Upper lobe of left lung (tissue), 6 donors: ENCODE measurements at regions not wholly inside any gene's neighbourhood (a gene's known extent, or its start where the extent isn't known, plus 50 kb on each side); places are given as distances from the start of the nearest gene placed in this dataset.

Experiments used
- ATAC-seq, 2 donors: fragments of 200-7000 bp; cut with Tn5 transposase; one replicate each; pipeline ENCODE4 v1.9.1; 2022; ENCODE audit warnings: mild to moderate bottlenecking in 2 of 2, moderate library complexity in 2 of 2; ENCODE audit not compliant: low FRiP score in 2 of 2
- DNase-seq, 2 donors: peaks; one replicate each; pipeline ENCODE4 v3.0.0-alpha.2; 2019 to 2020
- H3K27ac ChIP-seq, 4 donors: fragments of 200-600 bp; sonication (generic); one replicate each; pipeline ENCODE4 v1.5.1; 2016 to 2019
- H3K27me3 ChIP-seq, 4 donors: fragments of 200-600 bp; sonication (generic); one replicate each; pipeline ENCODE4 v1.5.1; 2017 to 2019
- H3K36me3 ChIP-seq, 4 donors: fragments of 200-600 bp; sonication (generic); one replicate each; pipeline ENCODE4 v1.5.1; 2016 to 2019
- H3K4me1 ChIP-seq, 4 donors: fragments of 200-600 bp; sonication (generic); one replicate each; pipeline ENCODE4 v1.5.1; 2018 to 2019
- H3K4me3 ChIP-seq, 4 donors: fragments of 200-600 bp; sonication (generic); one replicate each; pipeline ENCODE4 v1.5.1; 2017 to 2019; ENCODE audit warnings: mild to moderate bottlenecking in 2 of 4, moderate library complexity in 1 of 4
- H3K9me3 ChIP-seq, 4 donors: fragments of 200-600 bp; sonication (generic); one replicate each; pipeline ENCODE4 v1.5.1; 2018 to 2019
- CTCF ChIP-seq, 6 experiments: fragments of 450-650 bp in 4 of 6; fragments of 200-600 bp in 2 of 6; sonication (generic) in 2 of 6; IDR thresholded peaks; one replicate each; pipeline ENCODE4 v1.5.1; 2016 to 2019; ENCODE audit warnings: antibody characterized with exemption in 6 of 6
- EP300 ChIP-seq, 4 donors: sonication (generic); formaldehyde crosslinking; IDR thresholded peaks; one replicate each; pipeline ENCODE4 v1.5.1; 2017; ENCODE audit warnings: antibody characterized with exemption in 4 of 4, control low read depth in 2 of 4
- POLR2A ChIP-seq, 4 donors: fragments of 450-650 bp; IDR thresholded peaks; one replicate each; pipeline ENCODE4 v1.5.1; 2016 to 2017; ENCODE audit warnings: antibody characterized with exemption in 4 of 4, mild to moderate bottlenecking in 2 of 4
- POLR2AphosphoS5 ChIP-seq, 2 donors: sonication (generic); formaldehyde crosslinking; IDR thresholded peaks; one replicate each; pipeline ENCODE4 v1.5.1; 2017; ENCODE audit warnings: antibody characterized with exemption in 2 of 2
- WGBS, 2 donors: methylation state at CpG; one replicate each; pipeline ENCODE4 v1.1.5; 2017 to 2018; 5-methylcytosine and 5-hydroxymethylcytosine counted together
- donor health status: DM: no; HTN: no; CAD: no; lungs with moderate emphysema.
- donor health status: DM: no; HTN: yes; CAD: no; lungs with severe emphysema.

- DNase-seq (no peak), ATAC-seq (no peak)
- 70 to 81% methylated on average over 1 of the region's 1 CpG for WGBS, 2 donors
- no peaks in the 10 kb centered on the region for H3K9me3 ChIP-seq
- H3K4me1 ChIP-seq = no peaks in the 10 kb centered on the region
- no peaks in the 10 kb centered on the region for H3K27me3 ChIP-seq
- H3K27ac ChIP-seq = no peak overlapping the region
- H3K36me3 ChIP-seq = no peaks in the 10 kb centered on the region
- H3K4me3 ChIP-seq = no peak overlapping the region
- TF ChIP-seq POLR2A (IDR thresholded peaks at IDR 0.05) = no peak
- no peak for TF ChIP-seq EP300 (IDR thresholded peaks at IDR 0.05)
- no peak for TF ChIP-seq POLR2AphosphoS5 (IDR thresholded peaks at IDR 0.05)
Measured at GRCh38 chr4:75144475-75144874, 211.6 kb downstream of the PARM1 start.

- Histone ChIP-seq H3K27ac (no peak overlapping the region), H3K36me3 (no peaks in the 10 kb centered on the region), H3K4me3 (no peak overlapping the region), H3K27me3 (no peaks in the 10 kb centered on the region), H3K4me1 (no peaks in the 10 kb centered on the region), H3K9me3 (no peaks in the 10 kb centered on the region)
- ATAC-seq (no peak), DNase-seq (no peak)
- no peak for TF ChIP-seq EP300 (IDR thresholded peaks at IDR 0.05)
- TF ChIP-seq CTCF (IDR thresholded peaks at IDR 0.05) = no peak
- TF ChIP-seq POLR2AphosphoS5 (IDR thresholded peaks at IDR 0.05) = no peak
- no peak for TF ChIP-seq POLR2A (IDR thresholded peaks at IDR 0.05)
- 67 to 79% methylated on average over 1 of the region's 1 CpG for WGBS, 2 donors
Measured at GRCh38 chr4:75142850-75143249, 209.9 kb downstream of the PARM1 start.

- no peak for ATAC-seq
- TF ChIP-seq EP300 (IDR thresholded peaks at IDR 0.05) (no peak), POLR2A (IDR thresholded peaks at IDR 0.05) (no peak), CTCF (IDR thresholded peaks at IDR 0.05) (no peak), POLR2AphosphoS5 (IDR thresholded peaks at IDR 0.05) (no peak)
- no peaks in the 10 kb centered on the region for H3K36me3 ChIP-seq
- H3K4me3 ChIP-seq = no peak overlapping the region
- no peaks in the 10 kb centered on the region for H3K9me3 ChIP-seq
- no peak for DNase-seq
- no peaks in the 10 kb centered on the region for H3K27me3 ChIP-seq
- H3K4me1 ChIP-seq = no peaks in the 10 kb centered on the region
- H3K27ac ChIP-seq = no peak overlapping the region
- WGBS, 2 donors = 70 to 75% methylated on average over 2 of the region's 2 CpGs
Measured at GRCh38 chr4:75142382-75142781, 209.5 kb downstream of the PARM1 start.

- Histone ChIP-seq H3K4me3 (no peak overlapping the region), H3K27me3 (no peaks in the 10 kb centered on the region), H3K27ac (no peak overlapping the region), H3K36me3 (no peaks in the 10 kb centered on the region), H3K4me1 (no peaks in the 10 kb centered on the region), H3K9me3 (no peaks in the 10 kb centered on the region)
- no peak for ATAC-seq
- TF ChIP-seq EP300 (IDR thresholded peaks at IDR 0.05) = no peak
- TF ChIP-seq POLR2A (IDR thresholded peaks at IDR 0.05) = no peak
- TF ChIP-seq POLR2AphosphoS5 (IDR thresholded peaks at IDR 0.05) = no peak
- no peak for TF ChIP-seq CTCF (IDR thresholded peaks at IDR 0.05)
- DNase-seq = no peak
Measured at GRCh38 chr4:75141162-75141561, 208.2 kb downstream of the PARM1 start.

GRCh38 chr4:75137302-75137701 is 204.4 kb downstream of the PARM1 start:
- no peaks in the 10 kb centered on the region for H3K9me3 ChIP-seq
- no peaks in the 10 kb centered on the region for H3K4me1 ChIP-seq
- TF ChIP-seq EP300 (IDR thresholded peaks at IDR 0.05) (no peak), CTCF (IDR thresholded peaks at IDR 0.05) (no peak), POLR2AphosphoS5 (IDR thresholded peaks at IDR 0.05) (no peak), POLR2A (IDR thresholded peaks at IDR 0.05) (no peak)
- no peaks in the 10 kb centered on the region for H3K27me3 ChIP-seq
- DNase-seq (no peak), ATAC-seq (no peak)
- H3K4me3 ChIP-seq = no peak overlapping the region
- no peak overlapping the region for H3K27ac ChIP-seq
- no peaks in the 10 kb centered on the region for H3K36me3 ChIP-seq
